ENCODE measurements at regions not wholly inside any gene's neighbourhood (a gene's known extent, or its start where the extent isn't known, plus 50 kb on each side); places are given as distances from the start of the nearest gene placed in this dataset.

GRCh38 chr1:172934417-172934762, 116.4 kb downstream of the TNFSF18 start:
- TF ChIP-seq CTCF (IDR thresholded peaks at IDR 0.05) (no peak), POLR2A (IDR thresholded peaks at IDR 0.05) (no peak)

Measured in uterus (tissue), 2 donors.